ENCODE measurements at regions not wholly inside any gene's neighbourhood (a gene's known extent, or its start where the extent isn't known, plus 50 kb on each side); places are given as distances from the start of the nearest gene placed in this dataset.
"Not testable (repeated sequence)": the region's sequence is repeated elsewhere in the genome, so short reads cannot be mapped to it uniquely, and the experiment has no call there.

DNA sequence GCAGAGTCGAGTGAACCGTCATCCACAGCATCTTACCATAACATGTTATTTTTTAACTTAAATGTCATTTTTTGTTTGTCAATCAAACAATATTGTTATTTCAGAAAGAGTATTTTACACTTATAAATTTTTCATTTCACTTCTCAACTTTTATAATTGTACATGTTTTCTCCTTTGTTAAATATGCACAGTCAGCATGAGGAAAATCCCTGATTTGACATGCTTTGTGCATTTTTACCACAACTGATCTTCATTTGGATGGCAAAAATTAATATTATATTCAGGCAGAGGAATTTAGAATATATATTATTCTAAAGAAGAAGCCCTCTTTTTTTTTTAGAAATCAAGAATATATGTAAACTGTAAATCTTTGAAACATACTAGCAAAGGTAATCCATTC lies 958.0 kb upstream of the PCDH7 start:
- no peak overlapping the region for H3K4me3 ChIP-seq (ENCODE audit: low read depth, low read length)
- no peak for DNase-seq (ENCODE audit: low read depth, low spot score)
- TF ChIP-seq CTCF (IDR thresholded peaks at IDR 0.05; ENCODE audit: low read depth, low read length) = no peak
- in situ Hi-C loops (cut with HindIII; ENCODE audit: low sequenced_read_pairs) = no loop called here

DNA sequence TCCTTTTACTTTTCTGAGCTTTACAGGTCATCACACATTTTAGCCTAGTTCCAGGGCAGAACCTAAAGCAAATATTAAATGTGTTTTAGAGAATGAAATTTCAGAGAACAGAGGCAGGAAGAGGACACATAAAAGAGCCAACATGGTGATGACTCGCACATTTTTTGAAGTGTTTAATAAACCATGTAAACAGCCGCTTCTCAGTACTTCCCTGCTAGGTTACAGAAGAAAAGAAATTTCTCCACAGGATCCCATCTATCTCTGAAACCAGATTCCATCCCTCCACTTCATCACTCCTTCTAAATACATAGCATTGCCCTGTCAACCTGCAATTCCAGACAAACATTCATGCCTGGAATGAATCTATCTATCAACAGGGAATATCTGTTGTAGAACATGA lies 949.5 kb upstream of the PCDH7 start:
- TF ChIP-seq CTCF (IDR thresholded peaks at IDR 0.05; ENCODE audit: low read depth, low read length) = no peak
- peak; percentile 11 for DNase-seq (ENCODE audit: low read depth, low spot score)
- H3K4me3 ChIP-seq (ENCODE audit: low read depth, low read length) = no peak overlapping the region
- in situ Hi-C loops (cut with HindIII; ENCODE audit: low sequenced_read_pairs) = no loop called here

GRCh38 chr4:29788123-29788522 lies 932.0 kb upstream of the PCDH7 start:
- DNase-seq (ENCODE audit: low read depth, low spot score); H3K4me3 ChIP-seq (ENCODE audit: low read depth, low read length); in situ Hi-C loops (cut with HindIII; ENCODE audit: low sequenced_read_pairs): not testable (repeated sequence)

GRCh38 chr4:29805245-29805644 lies 914.9 kb upstream of the PCDH7 start:
- in situ Hi-C loops (cut with HindIII; ENCODE audit: low sequenced_read_pairs) = no loop called here
- DNase-seq (ENCODE audit: low read depth, low spot score) = no peak
- TF ChIP-seq CTCF (IDR thresholded peaks at IDR 0.05; ENCODE audit: low read depth, low read length) = no peak

DNA sequence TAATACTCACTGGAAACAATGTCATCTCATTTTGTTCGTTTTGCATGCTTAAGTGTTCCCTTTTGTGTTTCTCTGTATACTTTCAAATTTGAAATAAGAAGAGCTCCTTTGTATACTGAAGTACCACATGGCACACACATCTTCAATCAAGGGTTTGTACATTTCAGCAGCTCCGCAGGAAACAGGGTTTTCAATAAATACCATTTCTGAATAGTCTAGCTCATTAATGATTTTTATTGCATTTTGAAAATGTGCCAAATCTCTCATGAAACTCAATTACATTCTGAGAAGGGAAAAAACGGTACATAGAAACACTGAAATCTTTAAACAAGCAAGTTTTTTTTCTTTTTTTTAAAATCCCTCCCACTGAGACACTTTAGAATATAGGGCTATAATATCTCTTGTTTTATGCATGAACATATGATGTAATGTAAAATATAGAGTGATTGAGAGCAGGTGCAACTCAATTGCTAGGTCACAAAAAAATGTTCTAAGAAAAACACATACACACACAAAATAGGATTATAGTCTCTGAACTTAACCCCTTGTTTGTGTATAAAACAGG lies 914.2 kb upstream of the PCDH7 start:
- H3K4me3 ChIP-seq (ENCODE audit: low read depth, low read length) = no peak overlapping the region
- TF ChIP-seq CTCF (IDR thresholded peaks at IDR 0.05; ENCODE audit: low read depth, low read length) = no peak
- DNase-seq (ENCODE audit: low read depth, low spot score) = no peak
- in situ Hi-C loops (cut with HindIII; ENCODE audit: low sequenced_read_pairs) = no loop called here

More at GRCh38 chr4:29805245-29805644, 914.9 kb upstream of the PCDH7 start:
- H3K4me3 ChIP-seq (ENCODE audit: low read depth, low read length) = no peak overlapping the region

DNA sequence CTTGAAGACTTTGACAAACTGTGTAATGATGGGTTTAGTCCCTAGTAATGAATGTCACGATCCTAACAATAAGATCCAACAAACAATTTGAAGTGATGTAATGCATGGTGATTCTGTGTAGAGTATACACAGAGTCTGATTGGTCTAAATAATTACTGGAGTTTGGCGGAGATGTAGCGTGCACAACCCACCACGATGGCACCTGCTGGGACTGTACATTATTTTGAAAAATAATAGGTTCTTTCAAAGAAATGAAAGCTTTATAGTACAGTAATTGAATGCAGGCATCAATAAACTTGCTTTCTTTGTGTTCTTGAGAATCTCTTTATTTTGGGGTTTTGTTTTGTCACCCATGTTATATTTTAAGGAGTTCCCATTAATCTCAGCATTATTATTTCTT lies 902.2 kb upstream of the PCDH7 start:
- in situ Hi-C loops (cut with HindIII; ENCODE audit: low sequenced_read_pairs) = no loop called here
- no peak for DNase-seq (ENCODE audit: low read depth, low spot score)
- H3K4me3 ChIP-seq (ENCODE audit: low read depth, low read length) = no peak overlapping the region
- no peak for TF ChIP-seq CTCF (IDR thresholded peaks at IDR 0.05; ENCODE audit: low read depth, low read length)

DNA sequence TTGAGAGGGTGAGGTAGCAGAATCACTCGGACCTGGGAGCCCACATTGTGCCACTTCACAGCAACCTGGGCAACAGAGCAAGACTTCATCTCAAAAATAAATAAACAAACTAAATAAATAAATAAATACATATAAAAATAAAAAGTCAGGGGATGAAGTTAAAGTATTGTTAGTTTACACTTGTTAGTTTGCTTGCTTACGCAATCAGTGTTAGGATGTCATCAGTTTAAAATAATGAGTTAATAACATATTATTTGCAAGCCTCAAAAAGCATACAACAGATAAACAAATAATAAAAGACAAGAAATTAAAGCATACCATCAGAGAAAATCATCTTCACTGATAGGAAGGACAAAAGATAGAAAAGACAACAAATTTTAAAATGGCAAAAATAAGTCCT lies 891.1 kb upstream of the PCDH7 start:
- in situ Hi-C loops (cut with HindIII; ENCODE audit: low sequenced_read_pairs) = no loop called here
- no peak overlapping the region for H3K4me3 ChIP-seq (ENCODE audit: low read depth, low read length)
- TF ChIP-seq CTCF (IDR thresholded peaks at IDR 0.05; ENCODE audit: low read depth, low read length) = no peak
- DNase-seq (ENCODE audit: low read depth, low spot score) = no peak

Measured in astrocyte of the spinal cord (primary cell).